ENCODE measurements at regions not wholly inside any gene's neighbourhood (a gene's known extent, or its start where the extent isn't known, plus 50 kb on each side); places are given as distances from the start of the nearest gene placed in this dataset.

DNA sequence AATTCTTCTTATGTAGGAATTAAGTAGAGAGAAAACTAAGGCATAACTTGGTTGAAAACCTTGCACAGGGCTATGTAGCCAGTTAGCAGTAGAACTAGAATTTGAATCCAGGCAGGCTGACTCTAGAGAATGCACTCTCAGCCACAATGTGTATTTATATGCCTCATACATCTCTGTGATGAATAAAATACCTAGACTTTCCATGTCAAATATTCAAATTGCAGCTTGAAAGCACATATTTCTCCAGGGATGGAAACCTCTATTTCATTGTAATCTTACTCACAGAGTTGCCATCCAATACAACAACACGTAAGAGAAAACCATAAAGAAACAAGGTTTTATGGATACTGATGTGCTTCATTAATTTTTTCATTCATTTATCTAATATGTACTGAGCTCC, 256.0 kb upstream of the FLRT2 start:
- H3K4me3 ChIP-seq (ENCODE audit: low read depth in 2 of 2, low read length in 2 of 2), result no peak overlapping the region
- ATAC-seq (no peak), DNase-seq (ENCODE audit: low read depth, low spot score) (no peak)
- no TSS peak for BruUV-seq (replicated peaks)
- in situ Hi-C loops (cut with HindIII; ENCODE audit: low pct_unique_long_range_greater_than_20kb, low sequenced_read_pairs) (no loop called here), intact Hi-C loops (cut with micrococcal nuclease; ENCODE audit: unreplicated experiment) (no loop called here)
- POLR2A ChIA-PET, result no interaction called here
- no peaks in the 10 kb centered on the region for H3K4me1 ChIP-seq (ENCODE audit: control insufficient read depth, insufficient read depth, low read length)
- no peak overlapping the region for H3K27ac ChIP-seq (ENCODE audit: low read length)
- CTCF ChIA-PET, result no interaction called here
- TF ChIP-seq, protein P1, sequence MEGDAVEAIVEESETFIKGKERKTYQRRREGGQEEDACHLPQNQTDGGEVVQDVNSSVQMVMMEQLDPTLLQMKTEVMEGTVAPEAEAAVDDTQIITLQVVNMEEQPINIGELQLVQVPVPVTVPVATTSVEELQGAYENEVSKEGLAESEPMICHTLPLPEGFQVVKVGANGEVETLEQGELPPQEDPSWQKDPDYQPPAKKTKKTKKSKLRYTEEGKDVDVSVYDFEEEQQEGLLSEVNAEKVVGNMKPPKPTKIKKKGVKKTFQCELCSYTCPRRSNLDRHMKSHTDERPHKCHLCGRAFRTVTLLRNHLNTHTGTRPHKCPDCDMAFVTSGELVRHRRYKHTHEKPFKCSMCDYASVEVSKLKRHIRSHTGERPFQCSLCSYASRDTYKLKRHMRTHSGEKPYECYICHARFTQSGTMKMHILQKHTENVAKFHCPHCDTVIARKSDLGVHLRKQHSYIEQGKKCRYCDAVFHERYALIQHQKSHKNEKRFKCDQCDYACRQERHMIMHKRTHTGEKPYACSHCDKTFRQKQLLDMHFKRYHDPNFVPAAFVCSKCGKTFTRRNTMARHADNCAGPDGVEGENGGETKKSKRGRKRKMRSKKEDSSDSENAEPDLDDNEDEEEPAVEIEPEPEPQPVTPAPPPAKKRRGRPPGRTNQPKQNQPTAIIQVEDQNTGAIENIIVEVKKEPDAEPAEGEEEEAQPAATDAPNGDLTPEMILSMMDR (IDR thresholded peaks at IDR 0.05), result no peak
- no peak for TF ChIP-seq POLR2AphosphoS5 (IDR thresholded peaks at IDR 0.05; ENCODE audit: low read depth, low read length)
- TF ChIP-seq, protein P2, sequence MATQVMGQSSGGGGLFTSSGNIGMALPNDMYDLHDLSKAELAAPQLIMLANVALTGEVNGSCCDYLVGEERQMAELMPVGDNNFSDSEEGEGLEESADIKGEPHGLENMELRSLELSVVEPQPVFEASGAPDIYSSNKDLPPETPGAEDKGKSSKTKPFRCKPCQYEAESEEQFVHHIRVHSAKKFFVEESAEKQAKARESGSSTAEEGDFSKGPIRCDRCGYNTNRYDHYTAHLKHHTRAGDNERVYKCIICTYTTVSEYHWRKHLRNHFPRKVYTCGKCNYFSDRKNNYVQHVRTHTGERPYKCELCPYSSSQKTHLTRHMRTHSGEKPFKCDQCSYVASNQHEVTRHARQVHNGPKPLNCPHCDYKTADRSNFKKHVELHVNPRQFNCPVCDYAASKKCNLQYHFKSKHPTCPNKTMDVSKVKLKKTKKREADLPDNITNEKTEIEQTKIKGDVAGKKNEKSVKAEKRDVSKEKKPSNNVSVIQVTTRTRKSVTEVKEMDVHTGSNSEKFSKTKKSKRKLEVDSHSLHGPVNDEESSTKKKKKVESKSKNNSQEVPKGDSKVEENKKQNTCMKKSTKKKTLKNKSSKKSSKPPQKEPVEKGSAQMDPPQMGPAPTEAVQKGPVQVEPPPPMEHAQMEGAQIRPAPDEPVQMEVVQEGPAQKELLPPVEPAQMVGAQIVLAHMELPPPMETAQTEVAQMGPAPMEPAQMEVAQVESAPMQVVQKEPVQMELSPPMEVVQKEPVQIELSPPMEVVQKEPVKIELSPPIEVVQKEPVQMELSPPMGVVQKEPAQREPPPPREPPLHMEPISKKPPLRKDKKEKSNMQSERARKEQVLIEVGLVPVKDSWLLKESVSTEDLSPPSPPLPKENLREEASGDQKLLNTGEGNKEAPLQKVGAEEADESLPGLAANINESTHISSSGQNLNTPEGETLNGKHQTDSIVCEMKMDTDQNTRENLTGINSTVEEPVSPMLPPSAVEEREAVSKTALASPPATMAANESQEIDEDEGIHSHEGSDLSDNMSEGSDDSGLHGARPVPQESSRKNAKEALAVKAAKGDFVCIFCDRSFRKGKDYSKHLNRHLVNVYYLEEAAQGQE (IDR thresholded peaks at IDR 0.05; ENCODE audit: insufficient read depth in 1 of 2, low read depth in 2 of 2, low read length in 1 of 2), result no peak
- no peak for TF ChIP-seq TCF7L2 (IDR thresholded peaks at IDR 0.05; ENCODE audit: low read depth, low read length)
- no peak for TF ChIP-seq SIN3A (IDR thresholded peaks at IDR 0.05; ENCODE audit: borderline replicate concordance, insufficient read depth, low read depth, low read length)
- no peaks in the 10 kb centered on the region for H3K27me3 ChIP-seq (ENCODE audit: control insufficient read depth, insufficient read depth, low read length)
- no peaks in the 10 kb centered on the region for H3K9me3 ChIP-seq (ENCODE audit: control insufficient read depth, insufficient read depth, low read depth, low read length)
- H3K36me3 ChIP-seq (ENCODE audit: control insufficient read depth, insufficient read depth, low read length), result no peaks in the 10 kb centered on the region

DNA sequence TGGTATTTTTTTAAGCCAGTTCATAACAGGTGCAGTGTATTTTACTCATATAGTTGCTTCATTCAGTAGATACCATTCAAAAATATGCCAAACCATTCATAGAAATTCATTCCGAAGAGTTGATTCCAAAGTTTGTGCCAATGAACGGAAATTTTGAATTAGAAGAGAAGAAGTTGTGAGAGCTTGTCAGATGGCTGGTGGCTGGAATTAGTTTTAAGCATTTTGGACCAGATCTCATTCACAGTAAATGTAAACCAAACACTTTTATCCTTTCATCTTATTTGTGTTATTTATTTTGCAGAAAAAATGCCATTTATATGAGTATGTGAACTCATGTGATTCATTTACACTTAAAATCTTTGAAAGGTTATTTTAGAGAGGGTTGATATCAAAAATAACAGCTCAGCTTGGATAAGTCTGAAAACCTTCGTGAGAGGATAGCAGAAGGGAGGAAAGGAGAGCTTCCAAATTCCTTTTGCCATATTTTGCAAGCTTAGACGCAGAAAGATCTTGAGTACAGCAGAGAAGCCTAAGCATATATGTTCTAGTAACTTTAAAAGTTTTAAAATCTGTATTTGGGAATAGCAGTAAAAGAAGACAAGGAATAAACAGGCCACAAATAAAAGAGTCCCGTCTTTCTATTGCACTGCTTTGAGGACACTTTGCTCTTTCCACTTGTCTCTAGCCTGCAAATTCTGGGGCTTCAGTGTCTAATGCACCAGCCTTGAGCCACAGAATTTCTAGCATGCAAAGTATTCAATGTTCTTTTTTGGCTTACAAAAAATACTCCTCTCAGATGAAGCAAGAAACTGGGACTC, 253.6 kb upstream of the FLRT2 start:
- TF ChIP-seq TCF7L2 (IDR thresholded peaks at IDR 0.05; ENCODE audit: low read depth, low read length), result no peak
- TF ChIP-seq, protein P1 (IDR thresholded peaks at IDR 0.05), result no peak
- TF ChIP-seq POLR2AphosphoS5 (IDR thresholded peaks at IDR 0.05; ENCODE audit: low read depth, low read length), result no peak
- TF ChIP-seq, protein P2 (IDR thresholded peaks at IDR 0.05; ENCODE audit: insufficient read depth in 1 of 2, low read depth in 2 of 2, low read length in 1 of 2), result no peak
- TF ChIP-seq SIN3A (IDR thresholded peaks at IDR 0.05; ENCODE audit: borderline replicate concordance, insufficient read depth, low read depth, low read length), result no peak
- H3K27me3 ChIP-seq (ENCODE audit: control insufficient read depth, insufficient read depth, low read length), result no peaks in the 10 kb centered on the region
- H3K27ac ChIP-seq (ENCODE audit: low read length), result no peak overlapping the region
- no peaks in the 10 kb centered on the region for H3K9me3 ChIP-seq (ENCODE audit: control insufficient read depth, insufficient read depth, low read depth, low read length)
- H3K36me3 ChIP-seq (ENCODE audit: control insufficient read depth, insufficient read depth, low read length), result no peaks in the 10 kb centered on the region; the same call in 1 of the 2 replicates
- DNase-seq (ENCODE audit: low read depth, low spot score), result no peak
- no peaks in the 10 kb centered on the region for H3K4me1 ChIP-seq (ENCODE audit: control insufficient read depth, insufficient read depth, low read length)
- intact Hi-C loops (cut with micrococcal nuclease; ENCODE audit: unreplicated experiment) (no loop called here), in situ Hi-C loops (cut with HindIII; ENCODE audit: low pct_unique_long_range_greater_than_20kb, low sequenced_read_pairs) (no loop called here)
- BruUV-seq (replicated peaks), result no TSS peak
- no peak overlapping the region for H3K4me3 ChIP-seq (ENCODE audit: low read depth in 2 of 2, low read length in 2 of 2)
- CTCF ChIA-PET, result no interaction called here
- POLR2A ChIA-PET, result no interaction called here
- no peak for ATAC-seq
